ENCODE measurements at regions not wholly inside any gene's neighbourhood (a gene's known extent, or its start where the extent isn't known, plus 50 kb on each side); places are given as distances from the start of the nearest gene placed in this dataset.

DNA sequence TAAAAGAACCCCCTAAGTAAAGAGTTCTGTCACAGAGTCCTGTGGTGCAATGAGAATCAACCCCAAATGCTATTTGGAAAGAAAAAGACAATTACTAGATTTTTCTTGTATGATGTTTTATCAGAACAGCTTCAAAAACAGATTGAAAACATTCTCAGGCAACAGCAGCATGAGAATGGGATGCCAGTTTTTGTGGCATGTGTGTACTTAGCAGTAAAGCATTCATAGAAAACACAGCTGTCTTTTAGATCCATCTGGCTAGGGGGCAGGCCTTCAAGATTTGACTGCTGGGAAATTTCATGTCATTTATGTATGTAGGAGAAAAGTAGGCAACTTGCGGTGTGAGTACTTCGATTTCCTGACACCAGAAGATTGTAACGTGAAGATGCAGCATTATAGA is 170.5 kb upstream of the HTR2A start:
- WGBS (ENCODE audit: low lambda C conversion rate), result 16% methylated on average over 3 of the region's 3 CpGs
- POLR2A ChIA-PET, result no interaction called here
- BruUV-seq (replicated peaks), result no TSS peak
- TF ChIP-seq SSRP1 (CRISPR knock-in tag; IDR thresholded peaks at IDR 0.05), result no peak
- TF ChIP-seq NKX3-1 (CRISPR knock-in tag; IDR thresholded peaks at IDR 0.05), result no peak
- TF ChIP-seq, protein P1, sequence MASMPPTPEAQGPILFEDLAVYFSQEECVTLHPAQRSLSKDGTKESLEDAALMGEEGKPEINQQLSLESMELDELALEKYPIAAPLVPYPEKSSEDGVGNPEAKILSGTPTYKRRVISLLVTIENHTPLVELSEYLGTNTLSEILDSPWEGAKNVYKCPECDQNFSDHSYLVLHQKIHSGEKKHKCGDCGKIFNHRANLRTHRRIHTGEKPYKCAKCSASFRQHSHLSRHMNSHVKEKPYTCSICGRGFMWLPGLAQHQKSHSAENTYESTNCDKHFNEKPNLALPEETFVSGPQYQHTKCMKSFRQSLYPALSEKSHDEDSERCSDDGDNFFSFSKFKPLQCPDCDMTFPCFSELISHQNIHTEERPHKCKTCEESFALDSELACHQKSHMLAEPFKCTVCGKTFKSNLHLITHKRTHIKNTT (CRISPR knock-in tag; IDR thresholded peaks at IDR 0.05), result no peak
- no peak for TF ChIP-seq ZNF83 (CRISPR knock-in tag; IDR thresholded peaks at IDR 0.05; ENCODE audit: borderline replicate concordance)
- no peak for TF ChIP-seq ZNF556 (CRISPR knock-in tag; IDR thresholded peaks at IDR 0.05; ENCODE audit: borderline replicate concordance)
- no peak for TF ChIP-seq MXD3 (CRISPR knock-in tag; IDR thresholded peaks at IDR 0.05)
- TF ChIP-seq FOXK1 (CRISPR knock-in tag; IDR thresholded peaks at IDR 0.05; ENCODE audit: borderline replicate concordance, low read depth), result no peak
- no peak for TF ChIP-seq PAXIP1 (CRISPR knock-in tag; conservative IDR thresholded peaks at IDR 0.05)
- TF ChIP-seq JUND (CRISPR knock-in tag; IDR thresholded peaks at IDR 0.05), result no peak
- no peak for TF ChIP-seq UBTF (CRISPR knock-in tag; IDR thresholded peaks at IDR 0.05)
- TF ChIP-seq XRCC5 (optimal IDR thresholded peaks at IDR 0.05; ENCODE audit: low read length), result no peak
- TF ChIP-seq, protein P2, sequence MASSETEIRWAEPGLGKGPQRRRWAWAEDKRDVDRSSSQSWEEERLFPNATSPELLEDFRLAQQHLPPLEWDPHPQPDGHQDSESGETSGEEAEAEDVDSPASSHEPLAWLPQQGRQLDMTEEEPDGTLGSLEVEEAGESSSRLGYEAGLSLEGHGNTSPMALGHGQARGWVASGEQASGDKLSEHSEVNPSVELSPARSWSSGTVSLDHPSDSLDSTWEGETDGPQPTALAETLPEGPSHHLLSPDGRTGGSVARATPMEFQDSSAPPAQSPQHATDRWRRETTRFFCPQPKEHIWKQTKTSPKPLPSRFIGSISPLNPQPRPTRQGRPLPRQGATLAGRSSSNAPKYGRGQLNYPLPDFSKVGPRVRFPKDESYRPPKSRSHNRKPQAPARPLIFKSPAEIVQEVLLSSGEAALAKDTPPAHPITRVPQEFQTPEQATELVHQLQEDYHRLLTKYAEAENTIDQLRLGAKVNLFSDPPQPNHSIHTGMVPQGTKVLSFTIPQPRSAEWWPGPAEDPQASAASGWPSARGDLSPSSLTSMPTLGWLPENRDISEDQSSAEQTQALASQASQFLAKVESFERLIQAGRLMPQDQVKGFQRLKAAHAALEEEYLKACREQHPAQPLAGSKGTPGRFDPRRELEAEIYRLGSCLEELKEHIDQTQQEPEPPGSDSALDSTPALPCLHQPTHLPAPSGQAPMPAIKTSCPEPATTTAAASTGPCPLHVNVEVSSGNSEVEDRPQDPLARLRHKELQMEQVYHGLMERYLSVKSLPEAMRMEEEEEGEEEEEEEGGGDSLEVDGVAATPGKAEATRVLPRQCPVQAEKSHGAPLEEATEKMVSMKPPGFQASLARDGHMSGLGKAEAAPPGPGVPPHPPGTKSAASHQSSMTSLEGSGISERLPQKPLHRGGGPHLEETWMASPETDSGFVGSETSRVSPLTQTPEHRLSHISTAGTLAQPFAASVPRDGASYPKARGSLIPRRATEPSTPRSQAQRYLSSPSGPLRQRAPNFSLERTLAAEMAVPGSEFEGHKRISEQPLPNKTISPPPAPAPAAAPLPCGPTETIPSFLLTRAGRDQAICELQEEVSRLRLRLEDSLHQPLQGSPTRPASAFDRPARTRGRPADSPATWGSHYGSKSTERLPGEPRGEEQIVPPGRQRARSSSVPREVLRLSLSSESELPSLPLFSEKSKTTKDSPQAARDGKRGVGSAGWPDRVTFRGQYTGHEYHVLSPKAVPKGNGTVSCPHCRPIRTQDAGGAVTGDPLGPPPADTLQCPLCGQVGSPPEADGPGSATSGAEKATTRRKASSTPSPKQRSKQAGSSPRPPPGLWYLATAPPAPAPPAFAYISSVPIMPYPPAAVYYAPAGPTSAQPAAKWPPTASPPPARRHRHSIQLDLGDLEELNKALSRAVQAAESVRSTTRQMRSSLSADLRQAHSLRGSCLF (CRISPR knock-in tag; IDR thresholded peaks at IDR 0.05; ENCODE audit: borderline replicate concordance), result no peak
- TF ChIP-seq ZNF225 (CRISPR knock-in tag; IDR thresholded peaks at IDR 0.05), result no peak

More for the DNA sequence above, 170.5 kb upstream of the HTR2A start:
- no peaks in the 10 kb centered on the region for H3K4me1 ChIP-seq (ENCODE audit: insufficient read depth, low read length)
- intact Hi-C loops (cut with micrococcal nuclease; ENCODE audit: unreplicated experiment) (no loop called here), in situ Hi-C loops (cut with HindIII; ENCODE audit: extremely low pct_ligation_motif_present, low pct_unique_long_range_greater_than_20kb) (no loop called here)
- ATAC-seq (no peak), DNase-seq (ENCODE audit: low spot score) (no peak), FAIRE-seq (no peak)
- CTCF ChIA-PET (ENCODE audit: low intra/inter-chr PET ratio, low total read pairs), result no interaction called here
- no peak overlapping the region for H3K4me3 ChIP-seq (replicated peaks in 1 of 3; ENCODE audit: insufficient read depth in 1 of 3, low read depth in 2 of 3, low read length in 3 of 3)
- no peak overlapping the region for H3K4me2 ChIP-seq (ENCODE audit: low read depth, low read length)
- no peak overlapping the region for H3K9ac ChIP-seq (ENCODE audit: insufficient read depth, low read depth, low read length)
- H3K27ac ChIP-seq (ENCODE audit: extremely low read length, insufficient read depth, low read length), result no peak overlapping the region
- no peaks in the 10 kb centered on the region for H4K20me1 ChIP-seq (ENCODE audit: insufficient read depth, low read length)
- H3K9me3 ChIP-seq (ENCODE audit: low read length), result peaks cover 15% of the 10 kb centered on the region; the same call in 1 of the 2 replicates
- no peaks in the 10 kb centered on the region for H3K36me3 ChIP-seq (replicated peaks in 1 of 2; ENCODE audit: control insufficient read depth in 1 of 2, insufficient read depth in 2 of 2, low read length in 2 of 2)
- H3K79me2 ChIP-seq (ENCODE audit: insufficient read depth, low read length), result no peaks in the 10 kb centered on the region
- H3K27me3 ChIP-seq (ENCODE audit: control insufficient read depth in 1 of 2, insufficient read depth in 2 of 2, low read length in 2 of 2), result no peaks in the 10 kb centered on the region
- no peak overlapping the region for H2AFZ ChIP-seq (ENCODE audit: low read length)

Measured in HepG2 (cell line).